GM19467 (cell line): ENCODE measurements at regions not wholly inside any gene's neighbourhood (a gene's known extent, or its start where the extent isn't known, plus 50 kb on each side); places are given as distances from the start of the nearest gene placed in this dataset.
"Not testable (repeated sequence)": the region's sequence is repeated elsewhere in the genome, so short reads cannot be mapped to it uniquely, and the experiment has no call there.

ENCODE experiments used
- ATAC-seq: cut with Tn5 transposase; IDR thresholded peaks from one replicate; pipeline ENCODE4 v1.9.1; 2021; ENCODE audit warnings: mild to moderate bottlenecking, moderate library complexity; ENCODE audit not compliant: unreplicated experiment

DNA sequence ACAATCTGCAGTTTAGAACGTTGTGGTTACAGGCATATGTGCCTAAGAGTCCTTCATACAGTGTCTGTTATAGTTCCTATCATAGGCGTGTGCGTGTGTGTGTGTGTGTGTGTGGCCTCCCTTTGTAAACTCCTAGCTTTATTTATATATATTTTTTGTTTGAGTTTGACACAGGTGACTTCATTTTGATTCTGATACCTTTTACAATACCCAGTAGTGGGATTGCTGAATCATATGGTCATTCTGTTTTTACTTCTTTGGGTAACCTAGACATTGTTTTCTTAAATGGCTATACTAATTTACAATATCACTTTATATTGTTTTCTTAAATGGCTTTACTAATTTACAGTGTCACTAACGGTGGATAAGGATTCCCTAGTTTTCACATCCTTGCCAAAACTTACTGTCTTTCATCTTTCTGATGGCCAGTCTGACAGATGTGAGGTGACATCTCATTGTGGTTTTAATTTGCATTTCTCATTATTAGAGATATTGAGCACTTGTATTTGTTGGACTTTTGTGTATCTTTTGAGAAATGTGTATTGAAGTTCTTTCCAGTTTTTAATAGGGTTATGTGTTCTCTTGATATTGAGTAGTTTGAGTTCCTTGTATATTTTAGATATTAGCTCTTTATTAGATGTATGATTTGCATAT lies 211.1 kb upstream of the NUDT6 start:
- no peak for ATAC-seq

DNA sequence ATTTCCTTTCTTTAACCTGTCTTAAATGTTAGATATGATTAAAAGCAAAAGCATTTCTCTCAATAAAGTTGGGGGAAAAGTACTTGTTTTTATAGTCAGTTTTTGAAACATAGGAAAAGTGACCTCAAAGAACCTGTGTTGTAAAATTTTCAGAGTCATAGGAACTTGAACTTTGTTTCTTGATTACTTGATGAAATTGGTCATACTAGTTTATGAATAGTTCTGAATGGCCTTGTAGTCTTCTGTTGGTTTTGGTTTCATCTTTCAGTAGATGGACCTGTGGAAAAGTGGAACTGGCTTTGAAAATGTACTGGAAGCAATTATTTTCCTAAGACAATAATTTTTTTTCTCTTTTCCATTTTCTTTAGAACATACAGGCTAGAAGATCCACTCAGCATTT lies 222.2 kb upstream of the NUDT6 start:
- no peak for ATAC-seq

DNA sequence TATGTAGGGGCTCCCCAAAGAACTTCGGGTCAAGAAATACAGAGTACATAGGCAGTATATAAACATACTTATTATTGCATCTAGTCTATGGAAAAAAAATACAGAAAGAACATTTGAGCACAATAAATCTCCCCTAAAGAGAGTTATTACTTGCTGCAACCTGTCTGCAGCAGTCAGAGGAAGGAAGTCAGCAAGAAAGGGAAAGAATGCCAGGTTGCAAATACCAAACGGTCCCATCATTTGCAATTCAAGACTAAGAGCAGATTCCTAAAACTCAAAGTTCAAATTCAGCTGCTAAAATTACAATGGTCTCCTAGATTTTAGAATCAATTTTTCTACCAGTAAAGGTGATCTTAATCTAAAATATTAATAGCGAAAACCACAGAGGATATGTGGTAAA lies 236.2 kb upstream of the NUDT6 start:
- ATAC-seq, result no peak

DNA sequence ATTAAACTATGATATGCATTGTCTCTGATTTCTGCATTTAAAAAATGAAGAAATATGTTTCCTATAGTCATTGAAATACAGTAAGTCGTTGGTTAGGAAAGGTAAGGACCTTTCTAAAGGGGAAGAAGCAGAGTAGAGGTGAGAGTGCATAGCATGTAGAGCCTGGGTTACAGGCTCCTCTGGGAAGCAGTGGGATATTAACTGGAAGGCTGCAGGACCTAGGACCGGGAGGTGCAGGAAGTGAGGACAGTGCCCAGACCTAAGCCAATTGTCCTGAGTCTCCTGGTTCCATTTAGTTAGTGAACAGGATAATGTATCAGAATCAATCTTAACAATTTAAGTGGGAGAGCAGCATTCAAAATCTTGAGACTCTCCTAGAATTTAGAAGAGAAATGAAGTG lies 237.1 kb upstream of the NUDT6 start:
- no peak for ATAC-seq

DNA sequence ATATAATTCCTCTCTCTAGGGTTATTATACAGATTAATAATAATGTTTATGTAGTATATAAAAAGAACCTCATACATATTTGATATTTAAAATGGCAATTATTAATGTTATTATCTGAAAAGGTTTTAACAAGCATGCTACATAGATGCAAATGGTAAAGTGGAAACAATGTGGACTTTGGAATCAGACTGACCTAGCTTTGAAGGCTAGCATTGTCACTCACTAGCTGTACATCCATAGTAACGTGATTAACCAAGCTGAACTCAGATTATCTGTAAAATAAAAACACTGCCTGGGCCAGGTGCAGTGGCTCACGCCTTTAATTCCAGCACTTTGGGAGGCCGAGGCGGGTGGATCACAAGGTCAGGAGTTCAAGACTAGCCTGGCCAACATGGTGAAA lies 233.7 kb upstream of the SPRY1 start:
- no peak for ATAC-seq

DNA sequence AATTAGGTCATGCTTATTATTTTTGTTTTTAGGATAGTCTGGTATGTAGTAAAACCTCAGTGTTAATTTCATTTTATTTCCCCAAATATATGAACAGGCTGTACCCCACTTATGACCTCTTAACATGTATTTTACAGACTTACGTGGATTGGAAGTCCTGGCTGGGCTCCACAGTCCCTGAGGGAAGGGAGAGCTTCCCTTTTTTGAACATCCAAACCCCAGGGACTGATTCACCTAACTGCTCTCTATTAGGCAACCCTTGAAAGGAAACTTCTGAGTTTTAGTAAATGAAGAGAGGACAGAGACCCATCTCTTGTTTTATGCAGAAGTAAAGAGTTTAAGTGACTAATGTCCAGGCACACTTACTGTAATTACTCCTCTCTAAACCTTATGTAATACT lies 233.1 kb upstream of the SPRY1 start:
- ATAC-seq, result no peak

DNA sequence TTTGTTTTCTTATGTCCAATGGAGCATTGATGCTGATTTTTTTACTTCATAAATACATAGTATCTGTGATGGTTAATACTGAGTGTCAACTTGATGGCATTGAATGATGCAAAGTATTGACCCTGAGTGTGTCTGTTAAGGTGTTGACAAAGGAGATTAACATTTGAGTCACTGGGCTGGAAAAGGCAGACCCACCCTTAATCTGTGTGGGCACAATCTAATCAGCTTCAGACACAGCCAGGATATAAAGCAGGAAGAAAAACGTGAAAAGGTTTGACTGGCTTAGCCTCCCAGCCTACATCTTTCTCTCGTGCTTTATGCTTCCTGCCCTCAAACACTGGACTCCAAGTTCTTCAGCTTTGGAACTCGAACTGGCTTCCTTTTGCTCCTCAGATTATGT lies 230.6 kb upstream of the SPRY1 start:
- no peak for ATAC-seq

DNA sequence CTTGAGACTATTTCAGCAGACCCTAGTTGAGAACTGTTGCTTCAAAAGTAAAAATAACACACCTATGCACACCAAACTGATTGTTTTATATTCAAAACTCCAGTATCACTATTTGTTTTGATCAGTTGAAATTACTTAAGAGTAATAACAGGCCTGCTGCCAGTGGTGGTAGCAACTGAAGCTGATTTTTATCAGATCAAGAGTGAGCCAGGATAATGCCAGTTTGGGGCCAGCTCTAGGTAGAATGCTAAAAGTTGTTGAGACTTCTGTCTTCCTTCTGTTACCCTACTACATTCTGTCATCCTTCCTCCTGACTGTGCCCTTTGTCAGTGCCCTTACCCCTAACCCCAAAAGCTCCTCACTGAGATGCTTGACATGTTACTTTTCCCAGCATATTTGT lies 228.7 kb upstream of the SPRY1 start:
- no peak for ATAC-seq

DNA sequence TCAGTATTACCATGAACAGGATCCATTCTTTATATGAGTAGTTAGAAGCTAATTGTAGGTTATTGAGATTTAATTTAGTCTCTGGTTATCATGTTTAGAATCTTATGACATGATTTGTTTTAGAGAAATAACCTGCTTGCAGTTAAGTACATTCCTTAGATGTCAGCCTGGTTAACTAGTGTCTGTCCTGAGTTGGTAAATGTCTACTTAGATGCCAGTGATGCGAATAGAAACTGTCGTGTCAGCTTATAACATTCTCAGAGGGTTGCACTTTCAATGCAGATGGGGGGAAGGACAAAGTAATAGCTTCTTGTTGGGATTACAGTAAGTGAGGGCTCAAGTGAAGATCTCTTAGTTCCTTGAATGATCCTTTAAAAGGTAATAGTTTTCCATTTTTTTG lies 227.8 kb upstream of the SPRY1 start:
- no peak for ATAC-seq

DNA sequence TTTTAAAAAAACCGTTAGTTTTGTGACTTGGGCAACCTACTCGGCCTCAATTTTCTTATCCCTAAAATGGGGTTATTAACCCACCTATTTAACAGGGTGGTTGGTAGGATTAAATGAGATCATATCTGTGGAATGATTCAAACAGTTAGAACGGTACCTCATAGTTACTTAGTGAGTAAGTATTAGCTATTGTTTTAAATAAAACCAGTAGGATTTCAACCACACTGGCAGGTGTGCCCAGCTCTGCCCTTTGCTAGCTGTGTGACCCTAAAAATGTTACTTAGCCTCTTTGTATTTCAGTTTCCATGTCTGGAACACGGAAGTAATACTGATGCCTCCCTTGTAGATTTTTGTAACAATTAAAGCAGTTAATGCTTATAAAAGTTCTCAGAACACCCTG lies 225.8 kb upstream of the SPRY1 start:
- ATAC-seq, result no peak

DNA sequence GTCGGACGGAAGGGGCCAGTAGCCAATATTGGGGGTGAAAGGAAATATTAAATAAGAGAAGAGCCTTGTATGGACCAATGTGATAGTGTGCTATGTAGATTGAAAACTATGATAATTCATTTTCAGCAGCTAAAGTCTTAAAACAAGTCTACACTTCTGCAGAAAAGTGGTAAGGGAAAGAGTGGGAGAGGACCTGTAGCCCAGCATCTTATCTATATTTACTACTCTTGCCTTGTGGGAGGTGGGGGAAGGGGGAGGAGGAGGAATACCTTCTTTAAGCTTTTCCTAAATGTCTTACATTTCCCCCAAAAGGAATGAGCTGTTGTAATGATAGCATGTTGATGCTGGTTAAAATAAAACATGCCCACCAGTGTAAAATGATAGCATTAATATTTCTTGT lies 220.0 kb upstream of the SPRY1 start:
- ATAC-seq, result no peak

DNA sequence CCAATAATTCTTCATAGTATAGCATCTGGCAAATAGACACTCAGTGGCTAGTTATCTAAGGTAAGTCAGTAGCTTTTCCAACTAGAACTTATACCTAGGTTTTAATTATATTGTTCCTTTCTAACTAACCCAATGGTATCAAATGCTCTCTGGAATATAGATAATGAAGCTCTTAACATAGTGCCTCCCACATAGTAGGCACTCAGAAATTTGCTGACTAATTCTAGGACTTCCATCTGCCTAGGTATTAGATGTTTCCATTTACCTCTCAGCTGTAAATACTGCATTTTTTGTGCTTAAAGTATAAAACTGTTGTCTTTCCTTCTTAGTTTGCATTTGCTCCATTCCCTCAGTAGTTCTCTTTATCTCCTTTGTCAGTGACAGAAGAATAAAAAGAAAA lies 214.3 kb upstream of the SPRY1 start:
- ATAC-seq, result no peak

DNA sequence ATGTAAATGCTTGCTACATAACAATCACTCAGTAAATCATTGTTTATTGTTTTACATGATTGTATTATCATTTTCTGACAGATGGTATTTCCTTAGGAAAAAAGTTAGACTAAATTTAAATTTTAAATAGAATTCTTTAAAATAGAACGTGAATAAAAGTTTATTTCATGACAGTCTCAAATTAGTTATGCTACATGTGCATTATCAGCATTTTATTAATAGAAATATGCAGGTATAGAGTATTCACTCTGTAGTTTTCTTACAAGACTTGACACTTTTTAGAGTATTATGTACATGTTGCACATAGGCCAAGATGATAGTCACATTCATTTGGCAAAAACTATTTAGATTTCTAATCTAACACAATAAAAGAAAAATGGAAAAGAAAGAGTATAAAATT lies 213.3 kb upstream of the SPRY1 start:
- no peak for ATAC-seq

DNA sequence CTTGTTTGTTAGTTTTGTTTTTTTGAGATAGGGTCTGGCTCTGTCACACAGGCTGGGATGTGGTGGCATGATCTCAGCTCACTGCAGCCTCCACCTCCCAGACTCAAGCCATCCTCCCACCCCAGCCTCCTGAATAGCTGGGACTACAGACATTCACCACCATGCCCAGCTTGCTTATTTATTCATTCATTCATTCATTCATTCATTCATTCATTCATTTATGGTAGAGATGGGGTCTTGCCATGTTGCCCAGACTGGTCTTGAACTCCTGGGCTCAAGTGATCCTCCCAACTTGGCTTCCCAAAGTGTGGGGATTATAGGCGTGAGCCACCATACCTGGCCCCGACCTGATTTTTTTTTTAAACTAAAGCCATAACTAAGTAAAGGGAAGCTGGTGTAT lies 212.8 kb upstream of the SPRY1 start:
- ATAC-seq, result not testable (repeated sequence)

DNA sequence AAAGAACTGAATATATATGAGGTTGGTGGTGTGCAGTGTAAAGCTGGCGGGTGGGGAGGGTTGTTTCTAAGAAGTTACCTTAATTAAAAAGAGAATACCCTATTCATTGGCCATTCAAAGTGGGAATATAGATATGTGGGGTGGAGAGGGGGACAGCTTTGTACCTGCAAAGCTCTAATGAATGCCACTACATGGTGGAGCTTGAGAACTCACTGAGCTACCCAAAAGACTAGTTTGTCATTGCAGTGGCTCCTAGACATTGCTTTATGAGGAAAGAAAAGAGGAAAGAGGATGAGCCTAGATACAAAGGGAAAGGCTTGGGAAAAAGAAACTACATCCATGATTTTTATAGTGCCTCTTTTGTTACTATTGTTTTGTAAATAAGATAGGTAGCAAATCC lies 209.9 kb upstream of the SPRY1 start:
- no peak for ATAC-seq

DNA sequence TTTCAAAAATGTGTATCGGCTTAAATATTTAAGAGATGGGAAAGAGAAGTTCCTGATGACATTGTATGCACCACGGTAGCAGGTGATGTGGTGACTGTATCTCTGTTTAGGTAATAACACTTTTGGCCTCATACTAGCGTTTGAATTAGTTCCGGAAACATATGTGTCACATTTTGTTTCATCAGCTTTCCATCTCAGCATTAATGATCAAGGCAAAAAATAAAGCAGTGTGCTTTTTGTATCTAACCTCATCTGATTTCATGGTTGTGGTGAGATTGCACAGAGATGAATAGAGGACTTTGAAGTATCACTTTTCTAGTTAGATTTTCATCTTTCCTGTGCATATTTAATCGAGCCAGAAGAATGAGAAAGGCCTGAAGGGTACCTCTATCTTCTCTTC lies 206.4 kb upstream of the SPRY1 start:
- ATAC-seq, result no peak

DNA sequence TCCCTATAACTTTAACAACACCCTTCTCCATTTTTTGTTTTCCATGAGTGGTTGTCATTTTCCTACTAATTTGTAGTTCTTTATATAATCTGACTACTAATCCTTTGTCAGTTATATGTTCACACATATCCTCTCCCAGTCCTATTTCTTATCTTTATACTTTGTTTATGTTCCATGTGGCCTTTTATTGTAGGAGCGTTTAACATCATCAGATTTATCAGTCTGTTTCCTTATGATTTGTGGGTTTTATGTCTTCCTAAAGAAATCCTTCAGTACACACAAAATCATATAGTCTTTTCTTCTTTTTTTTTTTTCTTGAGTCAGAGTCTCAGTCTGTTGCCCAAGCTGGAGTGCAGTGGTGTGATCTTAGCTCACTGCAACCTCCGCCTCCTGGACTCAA lies 204.9 kb upstream of the SPRY1 start:
- ATAC-seq, result no peak

DNA sequence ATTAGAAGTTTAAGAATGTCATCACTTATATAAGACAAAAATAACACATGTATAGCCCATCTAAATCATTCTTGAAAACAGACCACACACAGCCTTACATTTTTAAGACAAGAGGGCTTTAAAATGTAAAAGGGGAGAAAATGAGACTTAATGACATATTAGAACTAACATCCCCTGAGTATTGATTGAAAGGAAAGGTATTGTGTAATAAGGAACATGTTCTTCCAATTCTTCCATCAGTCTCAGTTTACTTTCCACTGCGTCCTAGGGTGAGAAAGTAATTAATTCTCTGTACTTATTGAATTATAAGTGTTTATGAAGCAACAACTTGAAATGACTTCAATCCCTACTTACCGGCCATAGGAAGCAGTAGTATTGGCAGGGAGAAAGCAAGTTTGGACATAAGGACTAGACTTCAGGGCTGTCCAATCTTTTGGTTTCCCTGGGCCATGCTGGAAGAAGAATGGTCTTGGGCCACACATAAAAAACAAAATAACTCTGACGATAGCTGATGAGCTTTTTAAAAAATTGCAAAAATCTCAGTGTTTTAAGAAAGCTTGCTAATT lies 202.7 kb upstream of the SPRY1 start:
- no peak for ATAC-seq

DNA sequence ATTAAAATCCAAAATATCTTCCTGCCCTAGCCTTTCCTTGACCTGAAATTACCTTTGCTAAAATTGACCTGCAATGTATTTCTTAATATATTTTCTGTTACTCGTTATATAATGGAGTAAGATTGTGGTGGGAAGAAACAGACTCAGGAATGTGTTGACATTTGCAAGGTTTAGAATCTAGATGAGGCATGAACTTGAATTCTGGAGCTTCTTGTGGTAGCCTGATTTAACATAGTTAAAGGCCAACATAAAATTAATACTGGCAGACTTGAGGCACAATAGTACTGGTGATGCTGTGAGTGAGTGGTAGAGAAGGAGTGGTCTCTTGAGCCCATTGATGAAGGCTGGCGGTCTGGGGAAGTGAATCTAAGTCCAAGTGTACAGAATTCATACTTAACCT lies 197.9 kb upstream of the SPRY1 start:
- ATAC-seq, result no peak

DNA sequence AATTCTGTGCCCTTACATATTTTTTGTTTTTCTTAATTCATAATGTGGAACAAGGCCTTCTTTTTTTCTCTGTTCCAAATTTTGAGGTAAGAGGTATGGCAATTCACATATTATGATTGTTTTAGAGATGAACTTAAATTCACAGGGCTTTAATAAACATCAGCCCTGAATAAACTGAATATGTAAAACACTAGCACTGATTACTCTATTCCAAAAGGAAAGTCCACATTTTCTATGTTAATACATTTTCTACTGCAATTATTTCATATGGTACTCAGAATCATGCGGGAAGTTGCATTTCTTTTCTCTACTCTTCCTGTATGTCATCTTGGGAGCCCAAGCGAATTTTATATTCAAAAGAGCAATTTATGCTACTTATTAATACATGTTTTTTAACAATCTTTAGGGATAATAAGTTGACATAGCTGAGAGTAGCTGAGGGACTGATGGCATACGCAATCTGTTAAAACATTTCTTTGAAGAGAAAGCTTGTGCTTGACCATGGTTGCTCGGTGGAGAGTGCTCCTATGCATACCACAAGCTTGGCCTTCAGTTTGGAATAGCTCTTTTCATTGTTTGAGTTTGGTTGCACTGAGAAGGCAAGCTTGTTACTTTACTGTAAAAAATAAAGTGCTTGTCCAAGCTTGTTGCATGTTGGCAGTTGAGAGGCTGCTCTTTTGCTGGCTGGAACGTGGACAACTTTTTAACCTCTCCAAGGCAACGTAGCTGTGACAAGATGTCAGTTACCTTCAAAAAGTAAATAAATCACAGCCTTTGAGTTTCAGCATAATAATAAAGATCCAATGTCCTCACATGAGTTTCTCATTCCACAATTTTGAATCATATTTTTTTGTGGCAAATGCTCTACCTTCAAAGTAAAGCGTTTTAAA lies 196.3 kb upstream of the SPRY1 start:
- ATAC-seq, result no peak

DNA sequence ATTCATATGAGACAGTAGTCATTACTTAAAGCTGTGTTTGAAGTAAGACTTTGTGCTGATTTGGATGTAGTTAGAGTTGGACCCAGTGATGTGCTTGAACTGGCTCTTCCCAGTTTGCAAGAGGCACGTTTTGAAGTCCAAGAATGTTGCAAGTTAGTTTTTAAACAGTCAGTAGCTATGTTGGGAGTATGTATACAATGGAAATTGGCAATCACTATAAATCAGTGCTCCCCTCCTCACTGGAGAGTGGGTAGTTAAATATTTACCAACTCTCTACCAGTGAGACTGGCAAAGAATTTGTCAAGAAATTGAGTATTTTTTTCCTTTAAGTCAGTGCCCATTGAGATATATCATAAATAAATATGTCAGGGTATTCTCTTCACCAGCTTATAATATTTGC lies 191.9 kb upstream of the SPRY1 start:
- ATAC-seq, result no peak

DNA sequence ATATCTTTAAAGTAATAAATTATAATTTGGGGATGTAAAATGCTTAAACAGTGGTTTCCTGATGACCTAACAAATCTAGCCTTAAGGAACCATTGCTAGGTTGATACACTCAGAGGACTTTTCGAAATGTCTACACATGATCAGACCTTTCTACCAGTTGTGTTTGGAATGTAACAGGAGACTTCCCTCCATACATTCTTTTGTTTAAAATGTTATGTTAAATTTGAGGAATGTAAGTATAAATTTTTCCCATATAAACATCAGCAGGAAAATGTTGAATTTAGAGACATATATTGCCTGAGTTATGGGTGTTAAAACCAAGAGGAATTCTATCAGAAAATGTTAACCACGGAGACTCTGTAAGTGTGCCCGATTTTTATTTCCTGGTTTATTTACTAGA lies 190.6 kb upstream of the SPRY1 start:
- no peak for ATAC-seq
